CD4-positive, alpha-beta T cell (primary cell): ENCODE measurements at regions not wholly inside any gene's neighbourhood (a gene's known extent, or its start where the extent isn't known, plus 50 kb on each side); places are given as distances from the start of the nearest gene placed in this dataset.

ENCODE experiments used
- ATAC-seq: fragments of 200-7000 bp; cut with Tn5 transposase; one replicate; pipeline ENCODE4 v1.10.0; 2022; ENCODE audit warnings: mild to moderate bottlenecking; ENCODE audit not compliant: poor library complexity
- CTCF ChIA-PET: fragments of 350-600 bp; sonication (Branson Sonifier 250); formaldehyde crosslinking; loops from one replicate; lab custom pipeline; 2021; ENCODE audit warnings: antibody characterized with exemption, inconsistent platforms; lab: Charles Lee
- POLR2A ChIA-PET: fragments of 350-600 bp; sonication (Branson Sonifier 250); formaldehyde crosslinking; loops from one replicate; lab custom pipeline; 2021; ENCODE audit warnings: antibody characterized with exemption, inconsistent platforms; lab: Charles Lee
- DNase-seq, 14 experiments: peaks; one replicate each; pipeline ENCODE4 v3.0.0-alpha.2; 2013 to 2020; ENCODE audit warnings: mixed read lengths in 2 of 14
- H3K27ac ChIP-seq, 2 donors: one replicate each; pipeline versions ENCODE4 v1.5.1 to v1.7.0; 2013; ENCODE audit warnings: low read length in 2 of 2, low read depth in 1 of 2, mild to moderate bottlenecking in 1 of 2
- H3K27me3 ChIP-seq, 2 experiments: 1 replicate in 1 of 2; 2 replicates in 1 of 2; pipeline versions ENCODE4 v1.6.1 to v1.7.0; 2013; ENCODE audit warnings: low read length in 2 of 2, control low read depth in 1 of 2, mild to moderate bottlenecking in 1 of 2, moderate library complexity in 1 of 2; ENCODE audit not compliant: insufficient read depth in 2 of 2, control insufficient read depth in 1 of 2
- H3K36me3 ChIP-seq: one replicate; pipeline ENCODE4 v1.6.1; 2013; ENCODE audit warnings: low read length, control low read depth; ENCODE audit not compliant: insufficient read depth
- H3K4me1 ChIP-seq: one replicate; pipeline ENCODE4 v1.6.1; 2013; ENCODE audit warnings: low read length, control low read depth; ENCODE audit not compliant: insufficient read depth
- H3K4me3 ChIP-seq: one replicate; pipeline ENCODE4 v1.5.1; 2013; ENCODE audit warnings: mild to moderate bottlenecking, low read length, moderate library complexity
- H3K9me3 ChIP-seq, 2 experiments: 1 replicate in 1 of 2; 2 replicates in 1 of 2; pipeline versions ENCODE4 v1.6.1 to v1.7.0; 2013; ENCODE audit warnings: low read length in 2 of 2, mild to moderate bottlenecking in 2 of 2, control low read depth in 1 of 2, moderate library complexity in 1 of 2; ENCODE audit not compliant: control insufficient read depth in 1 of 2, insufficient read depth in 1 of 2
- H3K27ac Mint-ChIP-seq: one replicate; pipeline ENCODE4 v1.8.0; 2020; ENCODE audit warnings: mixed read lengths
- H3K27me3 Mint-ChIP-seq: one replicate; pipeline ENCODE4 v1.8.0; 2021; ENCODE audit warnings: mixed read lengths
- H3K36me3 Mint-ChIP-seq: one replicate; pipeline ENCODE4 v1.8.0; 2021; ENCODE audit warnings: low read depth, mixed read lengths
- H3K4me1 Mint-ChIP-seq: one replicate; pipeline ENCODE4 v1.8.0; 2021; ENCODE audit warnings: low read depth, mixed read lengths
- H3K4me3 Mint-ChIP-seq: one replicate; pipeline ENCODE4 v1.8.0; 2020; ENCODE audit warnings: mild to moderate bottlenecking, mixed read lengths
- H3K9me3 Mint-ChIP-seq: one replicate; pipeline ENCODE4 v1.8.0; 2020; ENCODE audit warnings: mixed read lengths
- intact Hi-C, 2 experiments: fragments of 100-400 bp; cut with DNase I in 1 of 2; cut with micrococcal nuclease in 1 of 2; formaldehyde crosslinking; loops; one replicate each; pipeline versions ENCODE4 v1.15.1 to v1.9.0; 2023 to 2025; cut with DNase I, micrococcal nuclease
- TF ChIP-seq, protein P1 (sequence below): fragments of 200-600 bp; IDR thresholded peaks from one replicate; pipeline ENCODE4 v1.8.0; 2022; ENCODE audit warnings: antibody characterized with exemption, mild to moderate bottlenecking

DNA sequence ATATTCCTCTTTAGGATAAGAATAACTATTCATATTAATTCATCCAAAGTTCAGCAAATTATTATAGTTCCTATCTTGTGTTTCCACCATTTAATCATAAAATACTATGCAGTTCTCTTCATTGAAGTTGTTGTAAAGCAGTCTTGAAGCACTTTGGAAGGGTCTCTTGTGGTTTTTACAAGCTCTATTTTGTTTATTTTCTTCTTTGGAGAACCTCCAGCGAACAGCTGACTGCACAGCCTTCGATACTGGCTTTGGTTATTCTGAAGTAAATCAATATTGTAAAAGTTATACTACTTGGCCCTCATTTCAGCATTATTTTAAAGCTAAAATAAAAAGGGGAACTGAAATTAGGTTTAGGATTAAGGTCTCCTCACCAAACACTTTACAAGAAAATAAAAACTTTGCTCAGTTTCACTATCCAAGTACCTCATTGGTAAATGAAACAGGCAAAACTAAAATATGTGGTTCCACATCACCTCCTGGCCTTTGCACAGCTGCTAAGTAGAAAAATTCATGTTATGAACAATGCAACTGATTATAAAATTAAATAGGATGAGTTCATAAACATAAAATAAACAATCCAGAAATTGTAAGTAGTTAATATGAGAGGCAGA, 1629.2 kb upstream of the ADGRL3 start:
- Histone ChIP-seq H3K9me3 (no peaks in the 10 kb centered on the region), H3K27me3 (no peaks in the 10 kb centered on the region), H3K27ac (no peak overlapping the region), H3K36me3 (no peaks in the 10 kb centered on the region), H3K4me1 (no peaks in the 10 kb centered on the region), H3K4me3 (no peak overlapping the region)
- H3K27me3 Mint-ChIP-seq, result no peaks in the 10 kb centered on the region
- ChIA-PET POLR2A (no interaction called here), CTCF (no interaction called here)
- H3K36me3 Mint-ChIP-seq, result no peaks in the 10 kb centered on the region
- ATAC-seq (no peak), DNase-seq (no peak)
- H3K27ac Mint-ChIP-seq, result no peak overlapping the region
- TF ChIP-seq, protein P1, sequence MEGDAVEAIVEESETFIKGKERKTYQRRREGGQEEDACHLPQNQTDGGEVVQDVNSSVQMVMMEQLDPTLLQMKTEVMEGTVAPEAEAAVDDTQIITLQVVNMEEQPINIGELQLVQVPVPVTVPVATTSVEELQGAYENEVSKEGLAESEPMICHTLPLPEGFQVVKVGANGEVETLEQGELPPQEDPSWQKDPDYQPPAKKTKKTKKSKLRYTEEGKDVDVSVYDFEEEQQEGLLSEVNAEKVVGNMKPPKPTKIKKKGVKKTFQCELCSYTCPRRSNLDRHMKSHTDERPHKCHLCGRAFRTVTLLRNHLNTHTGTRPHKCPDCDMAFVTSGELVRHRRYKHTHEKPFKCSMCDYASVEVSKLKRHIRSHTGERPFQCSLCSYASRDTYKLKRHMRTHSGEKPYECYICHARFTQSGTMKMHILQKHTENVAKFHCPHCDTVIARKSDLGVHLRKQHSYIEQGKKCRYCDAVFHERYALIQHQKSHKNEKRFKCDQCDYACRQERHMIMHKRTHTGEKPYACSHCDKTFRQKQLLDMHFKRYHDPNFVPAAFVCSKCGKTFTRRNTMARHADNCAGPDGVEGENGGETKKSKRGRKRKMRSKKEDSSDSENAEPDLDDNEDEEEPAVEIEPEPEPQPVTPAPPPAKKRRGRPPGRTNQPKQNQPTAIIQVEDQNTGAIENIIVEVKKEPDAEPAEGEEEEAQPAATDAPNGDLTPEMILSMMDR, result no peak
- peaks cover 8% of the 10 kb centered on the region for H3K9me3 Mint-ChIP-seq
- intact Hi-C loops, result no loop called here
- H3K4me3 Mint-ChIP-seq, result no peak overlapping the region
- H3K4me1 Mint-ChIP-seq, result no peaks in the 10 kb centered on the region

DNA sequence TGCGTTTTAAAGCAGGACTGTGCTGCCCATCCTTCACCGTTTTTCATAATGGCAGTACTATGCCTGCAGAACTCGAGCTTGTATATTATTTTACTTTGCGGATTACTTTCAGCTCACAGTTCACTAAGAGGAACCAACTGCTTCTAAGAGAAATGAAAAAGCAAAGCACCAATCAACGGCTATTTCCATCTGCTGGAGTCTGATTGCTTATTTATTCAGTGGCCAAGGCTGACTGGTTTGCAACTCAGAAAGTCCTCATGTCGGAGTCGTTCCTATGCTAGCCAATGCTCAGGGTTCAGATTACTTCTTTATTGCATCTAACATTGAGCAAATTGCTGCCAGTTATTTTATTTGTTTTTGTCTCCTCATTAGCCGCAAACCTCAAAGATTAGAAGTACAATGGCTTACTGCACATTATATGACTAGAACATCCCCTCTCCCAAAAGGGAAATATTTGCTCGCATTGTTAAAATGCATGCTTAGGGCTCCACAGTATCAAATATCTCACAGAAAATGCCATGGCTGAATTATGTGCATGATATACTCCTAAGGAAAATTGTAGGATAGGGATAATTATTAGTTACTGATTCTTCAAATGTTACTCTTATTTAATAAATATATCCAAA, 1628.2 kb upstream of the ADGRL3 start:
- intact Hi-C loops, result no loop called here
- POLR2A ChIA-PET, result no interaction called here
- no peak overlapping the region for H3K27ac ChIP-seq
- CTCF ChIA-PET, result no interaction called here
- no peaks in the 10 kb centered on the region for H3K36me3 Mint-ChIP-seq
- H3K4me1 ChIP-seq, result no peaks in the 10 kb centered on the region
- no peak overlapping the region for H3K27ac Mint-ChIP-seq
- H3K27me3 Mint-ChIP-seq, result no peaks in the 10 kb centered on the region
- no peak overlapping the region for H3K4me3 ChIP-seq
- ATAC-seq, result no peak
- no peak overlapping the region for H3K4me3 Mint-ChIP-seq
- no peaks in the 10 kb centered on the region for H3K27me3 ChIP-seq
- no peaks in the 10 kb centered on the region for H3K9me3 ChIP-seq
- H3K4me1 Mint-ChIP-seq, result no peaks in the 10 kb centered on the region
- H3K9me3 Mint-ChIP-seq, result peaks cover 8% of the 10 kb centered on the region
- DNase-seq, result no peak
- no peaks in the 10 kb centered on the region for H3K36me3 ChIP-seq
- TF ChIP-seq, protein P1, result no peak

- ATAC-seq, result no peak
- no peaks in the 10 kb centered on the region for H3K36me3 Mint-ChIP-seq
- no peak overlapping the region for H3K4me3 ChIP-seq
- TF ChIP-seq, protein P1, result no peak
- no peaks in the 10 kb centered on the region for H3K4me1 Mint-ChIP-seq
- H3K9me3 Mint-ChIP-seq, result peaks cover 13% of the 10 kb centered on the region
- CTCF ChIA-PET, result interaction anchor here (0.6 kb wide), 1 partner anchor 29 kb away, joined by 3 read pairs; no protein-coding TSS in a partner anchor
- no peak overlapping the region for H3K4me3 Mint-ChIP-seq
- H3K9me3 ChIP-seq, result peaks cover 0 to 11% of the 10 kb centered on the region in 2 experiments
- H3K27ac Mint-ChIP-seq, result no peak overlapping the region
- intact Hi-C loops, result no loop called here
- no peaks in the 10 kb centered on the region for H3K27me3 Mint-ChIP-seq
- no peaks in the 10 kb centered on the region for H3K36me3 ChIP-seq
- no peaks in the 10 kb centered on the region for H3K4me1 ChIP-seq
- no peak overlapping the region for H3K27ac ChIP-seq
- POLR2A ChIA-PET, result no interaction called here
- H3K27me3 ChIP-seq, result no peaks in the 10 kb centered on the region
- no peak for DNase-seq
Measured at GRCh38 chr4:59583845-59584568, 1616.1 kb upstream of the ADGRL3 start.
